ENCODE measurements at regions not wholly inside any gene's neighbourhood (a gene's known extent, or its start where the extent isn't known, plus 50 kb on each side); places are given as distances from the start of the nearest gene placed in this dataset.
A peak's percentile ranks its signal among the peaks of the same experiment; 100 is the strongest.

GRCh38 chr9:7936996-7937395, 137.4 kb upstream of the DMAC1 start:
- no peak for DNase-seq

DNA sequence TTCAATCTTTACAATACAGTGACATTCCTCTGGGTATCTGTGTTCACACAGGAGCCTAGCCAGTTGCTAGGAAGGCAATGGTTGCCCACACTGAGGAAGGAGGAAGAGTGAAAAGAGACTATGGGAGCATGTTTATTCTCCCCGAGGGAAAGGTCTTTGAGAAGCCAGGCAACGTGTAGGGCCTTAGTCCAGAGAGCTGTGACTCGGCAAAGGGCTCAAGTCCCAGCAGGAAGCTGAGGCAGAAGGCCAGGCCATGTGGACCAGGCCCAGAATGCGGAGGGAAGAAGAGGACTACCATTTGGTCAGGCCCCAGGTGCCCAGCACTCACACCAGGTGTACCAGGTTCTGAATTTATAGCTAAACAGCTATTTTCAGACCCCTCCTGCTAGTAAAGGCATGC, 136.6 kb upstream of the DMAC1 start:
- DNase-seq = no peak

- no peak for DNase-seq
Measured at GRCh38 chr9:7935681-7936080, 136.1 kb upstream of the DMAC1 start.

GRCh38 chr9:7932767-7933166, 133.2 kb upstream of the DMAC1 start:
- DNase-seq = no peak

DNA sequence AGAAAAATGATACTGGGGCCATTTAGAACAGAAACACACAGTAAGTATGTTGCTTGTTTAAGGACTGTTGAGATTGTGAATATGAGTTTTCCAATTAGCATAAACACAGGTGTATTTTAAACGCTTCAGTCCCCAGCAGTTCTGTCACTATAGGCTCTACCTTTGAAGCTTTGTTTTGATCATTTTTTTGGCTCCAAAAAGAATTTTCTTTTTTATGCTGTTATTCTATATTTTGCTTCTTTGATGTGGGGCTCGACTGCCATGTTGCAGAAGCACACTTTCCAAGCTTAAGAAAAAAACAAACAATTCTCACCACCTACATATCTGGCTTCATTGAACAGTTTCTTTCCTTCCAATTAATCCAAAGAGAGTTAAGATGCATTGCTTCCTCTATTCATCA, 131.0 kb upstream of the DMAC1 start:
- DNase-seq = no peak

DNA sequence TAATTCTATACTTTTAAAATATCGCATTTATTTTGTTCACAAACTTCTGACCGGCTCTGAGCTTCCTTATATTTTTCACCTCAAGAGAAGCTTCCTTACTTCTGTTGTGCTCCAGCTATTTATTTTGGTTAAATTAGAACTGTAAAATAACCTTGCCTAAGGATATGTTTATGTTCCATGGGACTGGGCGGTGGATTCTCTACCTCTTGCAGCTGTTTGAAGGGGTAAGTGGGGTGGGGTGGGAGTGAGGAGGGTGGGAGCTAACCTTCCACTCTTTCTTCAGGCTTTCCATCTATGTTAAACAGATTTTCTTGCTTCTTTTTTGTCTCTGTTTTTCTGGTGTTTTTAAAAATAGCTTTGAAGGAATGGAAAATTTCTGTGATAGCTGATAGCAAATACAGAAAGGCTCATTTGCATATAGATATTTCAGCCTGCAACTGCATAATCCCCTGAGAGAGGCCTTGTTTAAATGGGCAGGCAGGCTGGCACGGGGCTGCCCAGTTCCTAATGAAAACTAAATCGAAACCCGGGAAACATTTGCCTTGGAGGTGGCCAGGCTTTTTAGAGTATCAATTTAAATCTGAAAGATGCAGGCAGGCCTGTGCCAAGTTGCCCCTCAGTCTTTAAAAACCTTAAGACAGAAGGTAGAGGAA, 122.1 kb upstream of the DMAC1 start:
- no peak for DNase-seq

GRCh38 chr9:7912037-7912535, 112.5 kb upstream of the DMAC1 start:
- no peak for DNase-seq

DNA sequence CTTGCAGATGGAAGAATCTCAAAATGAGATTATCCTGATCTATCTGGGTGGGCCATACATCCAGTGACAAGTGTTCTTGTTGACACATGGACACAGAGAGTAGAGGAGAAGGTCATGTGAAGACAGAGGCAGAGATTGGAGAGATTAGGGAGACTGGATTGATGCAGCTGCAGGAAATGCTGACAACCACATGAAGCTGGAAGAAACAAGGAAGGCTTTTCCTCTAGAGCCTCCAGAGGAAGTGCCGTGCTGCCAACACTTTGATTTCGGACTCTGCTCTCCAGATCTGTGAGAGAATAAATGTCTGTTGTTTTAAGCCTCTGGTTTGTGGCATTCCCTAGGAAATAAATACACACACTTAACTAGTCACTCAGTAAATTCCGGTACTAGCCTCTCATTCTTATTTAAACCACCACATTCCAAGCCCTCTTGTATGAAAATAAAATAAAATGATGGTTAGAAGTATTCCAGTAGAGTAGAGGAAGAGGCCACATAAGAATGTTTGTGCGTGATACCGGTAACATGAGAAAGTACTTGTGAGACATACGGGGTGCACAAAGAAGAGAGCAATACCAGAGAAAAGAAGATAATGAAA, 110.9 kb upstream of the DMAC1 start:
- no peak for DNase-seq

GRCh38 chr9:7909537-7909936, 110.0 kb upstream of the DMAC1 start:
- DNase-seq = no peak

DNA sequence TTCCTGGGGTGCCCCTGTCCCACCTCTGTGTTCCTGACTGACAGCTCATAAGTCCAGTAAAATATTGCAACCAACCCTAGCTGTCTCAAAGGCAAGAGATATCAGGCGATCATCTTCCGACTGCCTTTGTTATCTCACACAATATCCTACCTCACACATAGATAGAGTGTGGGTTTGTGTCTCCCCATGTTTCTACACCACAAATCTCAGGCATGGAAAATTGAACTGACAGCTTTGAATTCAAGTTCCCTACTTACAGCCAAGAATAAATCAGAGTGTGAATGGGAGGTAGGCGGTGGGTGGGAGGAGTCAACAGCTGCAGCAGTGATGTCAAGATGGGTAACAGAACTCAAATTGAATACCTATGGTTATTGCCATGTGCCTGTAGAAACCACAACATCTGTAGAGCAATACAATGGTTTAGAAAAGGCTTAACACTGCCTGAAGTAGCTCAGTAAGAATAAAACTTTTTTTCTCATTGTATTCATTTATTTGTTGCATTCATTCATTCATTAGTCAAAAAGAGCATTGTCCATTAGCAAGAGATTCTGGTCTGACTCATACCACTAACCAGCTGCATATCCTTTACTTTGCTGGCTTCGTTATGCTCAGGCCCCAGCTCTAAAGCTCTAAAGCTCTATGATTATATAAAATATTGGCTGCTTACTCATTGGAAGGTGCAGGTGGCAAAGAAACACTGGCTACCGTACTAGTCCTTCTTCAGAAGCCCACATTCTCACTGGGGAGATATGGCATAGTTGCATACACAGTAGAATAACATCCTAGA, 108.2 kb upstream of the DMAC1 start:
- no peak for DNase-seq

DNA sequence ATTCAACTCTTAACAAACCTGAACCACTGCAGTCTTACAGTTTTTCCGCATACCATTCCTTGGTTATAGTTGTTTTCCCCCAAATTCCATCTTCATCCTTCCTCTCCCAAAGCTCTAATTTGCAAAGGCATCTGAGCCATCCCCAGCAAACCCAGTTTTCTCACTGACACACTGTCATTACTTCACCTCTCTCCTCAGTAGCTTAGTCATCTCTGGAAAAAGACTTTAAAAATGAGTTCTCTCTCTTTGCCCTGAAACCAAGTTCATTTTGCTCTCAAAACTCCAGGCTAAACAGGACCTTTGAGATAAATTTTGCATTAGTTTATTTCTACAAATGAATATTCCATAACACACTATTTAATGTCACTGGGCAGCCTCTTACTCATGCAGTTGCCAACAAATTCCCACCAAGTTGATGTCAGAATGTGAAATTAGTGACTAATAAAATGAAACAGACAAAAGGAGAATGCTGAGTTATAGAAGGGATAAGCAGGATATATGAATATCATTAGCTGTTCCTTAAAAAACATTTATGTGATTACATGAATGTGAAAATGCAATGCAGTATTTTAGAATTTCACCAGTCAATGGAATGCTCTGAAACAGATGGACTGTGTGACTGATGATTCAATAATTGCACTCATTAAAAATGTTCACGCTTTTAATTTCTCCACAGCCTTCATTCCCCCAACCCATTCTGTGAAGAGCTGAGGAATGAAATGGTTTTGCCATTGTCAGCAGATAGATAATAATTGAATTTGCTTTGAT, 107.4 kb upstream of the DMAC1 start:
- no peak for DNase-seq

GRCh38 chr9:7901621-7902020, 102.0 kb upstream of the DMAC1 start:
- DNase-seq = no peak

DNA sequence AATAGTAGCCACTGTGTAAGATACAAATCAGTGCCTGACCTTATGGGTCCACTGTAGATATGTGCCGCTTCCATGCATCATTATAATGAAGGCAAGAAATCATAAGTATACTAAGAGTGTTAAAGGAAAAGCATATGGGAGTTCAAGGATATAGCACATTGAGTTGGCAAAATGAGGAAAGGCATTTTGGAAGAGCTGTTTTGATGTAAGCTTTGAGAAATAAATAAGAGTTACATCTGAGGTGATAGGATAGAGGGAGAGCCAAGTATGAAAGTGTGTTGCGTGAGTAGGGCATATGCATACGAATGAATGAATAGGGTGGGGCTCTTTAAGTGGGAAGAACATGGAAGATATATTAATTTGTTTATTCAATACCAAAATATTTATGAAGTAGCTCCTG, 101.0 kb upstream of the DMAC1 start:
- DNase-seq = no peak

GRCh38 chr9:7899753-7900152, 100.2 kb upstream of the DMAC1 start:
- DNase-seq = no peak

GRCh38 chr9:7894231-7894630, 94.7 kb upstream of the DMAC1 start:
- no peak for DNase-seq

GRCh38 chr9:7892975-7893374, 93.4 kb upstream of the DMAC1 start:
- DNase-seq = no peak

- DNase-seq = peak; percentile 32
Measured at GRCh38 chr9:7879551-7880245, 80.1 kb upstream of the DMAC1 start.

- no peak for DNase-seq
Measured at GRCh38 chr9:7871977-7872730, 72.6 kb upstream of the DMAC1 start.

DNA sequence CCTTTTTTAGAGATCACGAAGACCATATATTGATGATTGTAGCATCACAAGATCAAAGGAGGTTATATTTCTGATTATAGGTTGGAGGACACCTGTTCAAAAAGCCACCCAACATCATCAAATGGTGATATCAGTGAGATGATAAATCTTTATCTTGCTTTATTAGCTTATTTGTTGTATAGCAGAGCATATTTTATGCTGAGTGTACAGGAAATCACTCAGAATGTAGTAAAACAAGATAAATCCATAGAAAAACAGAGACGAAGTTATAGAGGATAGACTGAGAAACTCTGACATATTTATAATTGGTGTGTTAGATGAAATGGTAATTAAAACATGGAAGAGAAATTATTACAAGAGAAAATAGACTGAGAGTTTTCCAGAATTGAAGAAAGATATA, 69.8 kb upstream of the DMAC1 start:
- no peak for DNase-seq

- DNase-seq = no peak
Measured at GRCh38 chr9:7862170-7862569, 62.6 kb upstream of the DMAC1 start.

GRCh38 chr9:7861086-7861485, 61.5 kb upstream of the DMAC1 start:
- no peak for DNase-seq

- no peak for DNase-seq
Measured at GRCh38 chr9:7860335-7860709, 60.7 kb upstream of the DMAC1 start.

Data from NCI-H2171 (cell line).